ENCODE measurements at regions not wholly inside any gene's neighbourhood (a gene's known extent, or its start where the extent isn't known, plus 50 kb on each side); places are given as distances from the start of the nearest gene placed in this dataset.
"Not testable (repeated sequence)": the region's sequence is repeated elsewhere in the genome, so short reads cannot be mapped to it uniquely, and the experiment has no call there.

DNA sequence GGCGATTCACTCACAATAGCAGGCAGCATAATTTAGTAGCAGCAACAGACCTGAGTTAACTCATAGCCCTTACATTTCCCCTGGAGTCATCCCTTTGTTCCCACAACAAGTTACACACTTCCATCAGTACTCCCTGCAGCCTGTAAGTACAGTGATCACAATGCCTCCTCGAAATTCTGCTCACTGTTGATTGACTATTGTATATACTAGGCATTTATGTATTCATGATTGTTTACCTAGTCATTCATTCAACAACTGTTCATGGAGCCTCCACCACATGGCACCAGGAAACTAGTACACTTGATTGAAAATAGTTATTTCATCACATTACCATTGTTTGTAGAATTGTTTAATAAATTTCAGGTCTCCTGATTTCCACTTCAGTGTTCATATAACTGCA lies 71.4 kb upstream of the P3H2 start:
- DNase-seq (ENCODE audit: low read depth), result no peak

DNA sequence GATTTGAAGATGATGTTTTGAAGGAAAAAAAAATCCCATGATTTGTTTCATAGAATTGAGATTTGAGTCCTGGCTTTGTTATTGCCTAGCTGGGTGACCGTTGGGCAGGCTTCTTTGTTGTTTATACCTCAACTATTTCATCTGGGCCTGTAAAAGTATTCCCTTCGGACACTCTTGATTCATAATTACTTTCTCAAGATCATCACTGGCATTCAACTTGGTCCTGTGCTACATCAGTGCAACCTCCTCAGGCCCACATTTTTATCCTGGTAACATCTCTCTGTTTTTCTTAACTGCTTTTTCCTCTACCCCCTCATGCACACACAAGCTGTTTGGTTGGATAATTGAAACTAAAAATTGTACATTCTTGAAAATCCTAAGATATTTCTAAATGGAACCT lies 67.5 kb upstream of the P3H2 start:
- DNase-seq (ENCODE audit: low read depth), result no peak

DNA sequence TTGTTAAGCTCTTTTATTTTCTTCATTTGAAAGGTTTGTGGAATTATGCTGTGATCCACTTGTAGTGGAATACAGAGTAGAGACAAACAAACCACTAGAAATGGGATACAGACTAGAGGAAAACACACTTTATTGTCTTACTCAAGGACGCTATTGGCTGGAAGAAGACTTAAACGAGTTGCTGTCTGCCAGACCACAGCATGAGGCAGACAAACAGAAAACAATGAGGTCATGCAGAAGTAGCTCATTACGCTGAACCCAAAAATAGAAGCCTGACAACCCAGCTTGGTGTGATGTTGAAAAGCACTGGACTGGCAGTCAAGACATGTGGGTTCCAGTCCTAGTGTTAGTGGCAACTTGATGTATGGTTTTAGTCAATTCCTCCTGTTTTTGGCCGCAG lies 62.4 kb upstream of the P3H2 start:
- peak; percentile 97 for DNase-seq (ENCODE audit: low read depth)

DNA sequence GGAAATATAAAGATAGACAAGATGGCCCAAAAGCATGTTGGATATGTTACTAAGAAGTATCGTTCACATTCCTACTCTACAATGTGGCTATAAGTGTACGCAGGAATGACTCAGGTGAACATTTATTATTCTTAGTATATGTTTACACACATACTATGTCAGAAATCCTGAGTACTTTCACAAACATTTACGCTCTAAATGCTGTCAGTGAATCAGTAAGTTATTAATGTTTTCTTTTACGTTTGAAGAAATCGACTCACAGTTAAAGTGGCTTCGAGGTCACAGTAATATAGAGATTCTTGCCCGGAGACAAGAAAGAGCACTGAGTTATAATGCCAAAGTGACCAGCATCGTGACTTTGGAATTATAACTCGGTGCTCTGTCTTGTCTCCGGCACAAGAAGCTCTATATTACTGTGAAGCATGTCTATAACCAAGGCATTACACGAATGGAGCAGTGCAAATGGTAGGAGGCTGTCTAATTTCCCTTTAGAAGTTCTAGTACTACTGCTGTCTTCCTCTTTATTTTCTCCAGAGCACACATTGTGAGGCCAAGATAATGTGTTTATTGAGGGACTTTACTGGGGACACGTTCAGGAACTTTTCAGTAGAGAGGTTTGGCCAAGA lies 61.8 kb upstream of the P3H2 start:
- peak; percentile 51 for DNase-seq (ENCODE audit: low read depth)

DNA sequence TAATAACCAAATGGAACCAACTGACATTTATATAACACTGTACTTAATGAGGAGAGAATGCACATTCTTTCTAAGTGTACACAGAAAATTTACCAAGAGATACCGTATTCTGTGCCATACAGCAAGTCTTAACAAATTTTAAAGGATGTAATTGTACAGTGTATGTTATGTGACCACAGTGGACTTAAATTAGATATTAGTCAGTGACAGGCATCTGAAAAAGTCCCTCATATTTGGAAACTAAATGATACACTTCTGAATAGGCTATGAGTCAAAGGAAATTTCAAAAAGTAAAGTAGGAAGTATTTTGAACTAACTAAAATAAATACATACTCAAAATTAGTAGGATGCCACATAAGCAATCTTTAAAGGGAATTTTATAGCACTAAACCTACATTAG lies 59.6 kb upstream of the P3H2 start:
- DNase-seq (ENCODE audit: low read depth), result no peak

DNA sequence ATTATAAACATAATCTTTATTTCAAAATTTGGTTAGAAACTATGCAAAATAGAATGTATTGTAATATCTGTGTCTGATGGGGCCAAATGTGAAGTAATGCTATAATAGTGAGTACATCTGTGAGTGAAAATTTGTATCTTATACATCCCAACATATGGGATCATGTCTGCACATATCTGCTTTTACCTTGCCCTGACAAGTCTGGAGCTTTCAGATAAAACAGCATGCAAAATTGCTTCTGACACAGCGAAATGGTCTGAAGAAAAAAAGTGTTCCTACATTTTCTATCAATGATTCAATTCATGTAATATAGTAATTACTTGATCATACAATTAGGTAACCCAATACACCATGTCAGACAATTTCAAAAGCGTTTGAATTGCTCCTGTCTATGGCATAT lies 58.1 kb upstream of the P3H2 start:
- no peak for DNase-seq (ENCODE audit: low read depth)

DNA sequence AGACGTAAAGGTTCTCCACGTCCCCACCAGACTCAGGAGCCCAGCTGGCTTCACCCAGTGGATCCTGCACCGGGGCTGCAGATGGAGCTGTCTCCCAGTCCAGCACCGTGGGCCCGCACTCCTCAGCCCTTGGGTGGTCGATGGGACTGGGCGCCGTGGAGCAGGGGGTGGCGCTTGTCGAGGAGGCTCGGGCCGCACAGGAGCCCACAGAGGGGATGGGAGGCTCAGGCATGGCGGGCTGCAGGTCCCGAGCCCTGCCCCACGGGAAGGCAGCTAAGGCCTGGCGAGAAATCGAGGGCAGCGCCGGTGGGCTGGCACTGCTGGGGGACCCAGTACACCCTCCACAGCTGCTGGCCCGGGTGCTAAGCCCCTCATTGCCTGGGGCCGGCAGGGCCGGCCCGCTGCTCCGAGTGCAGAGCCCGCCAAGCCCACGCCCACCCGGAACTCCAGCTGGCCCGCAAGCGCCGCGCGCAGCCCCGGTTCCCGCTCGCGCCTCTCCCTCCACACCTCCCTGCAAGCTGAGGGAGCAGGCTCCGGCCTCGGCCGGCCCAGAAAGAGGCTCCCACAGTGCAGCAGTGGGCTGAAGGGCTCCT lies 56.3 kb upstream of the P3H2 start:
- DNase-seq (ENCODE audit: low read depth), result not testable (repeated sequence)

DNA sequence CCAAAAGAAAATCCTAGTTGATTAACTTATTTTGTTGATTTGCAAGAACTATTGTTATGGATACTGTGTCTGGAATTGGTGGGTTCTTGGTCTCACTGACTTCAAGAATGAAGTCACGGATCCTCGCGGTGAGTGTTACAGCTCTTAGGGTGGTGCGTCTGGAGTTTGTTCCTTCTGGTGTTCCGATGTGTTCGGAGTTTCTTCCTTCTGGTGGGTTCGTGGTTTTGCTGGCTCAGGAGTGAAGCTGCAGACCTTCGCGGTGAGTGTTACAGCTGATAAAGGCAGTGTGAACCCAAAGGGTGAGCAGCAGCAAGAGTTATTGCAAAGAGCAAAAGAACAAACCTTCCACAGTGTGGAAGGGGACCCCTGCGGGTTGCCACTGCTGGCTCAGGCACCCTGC lies 55.4 kb upstream of the P3H2 start:
- not testable (repeated sequence) for DNase-seq (ENCODE audit: low read depth)

DNA sequence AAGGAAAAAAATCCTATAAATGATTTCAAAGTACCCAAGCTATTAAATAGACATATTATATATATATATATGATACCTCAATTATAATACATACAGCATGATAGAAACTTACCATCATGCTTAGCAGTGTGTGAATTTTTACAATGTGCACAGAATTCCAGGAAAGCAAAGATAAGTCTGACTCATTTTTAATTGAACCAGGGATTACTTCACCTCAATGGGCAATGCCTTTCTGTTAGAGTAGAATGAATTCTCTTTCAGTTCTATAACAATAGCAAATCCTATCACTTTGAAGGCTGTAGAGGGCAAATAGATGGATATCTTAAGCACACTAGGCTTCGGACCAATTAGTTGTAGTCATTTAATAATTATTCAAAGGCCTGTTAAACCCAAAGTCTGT lies 54.8 kb upstream of the P3H2 start:
- no peak for DNase-seq (ENCODE audit: low read depth)

DNA sequence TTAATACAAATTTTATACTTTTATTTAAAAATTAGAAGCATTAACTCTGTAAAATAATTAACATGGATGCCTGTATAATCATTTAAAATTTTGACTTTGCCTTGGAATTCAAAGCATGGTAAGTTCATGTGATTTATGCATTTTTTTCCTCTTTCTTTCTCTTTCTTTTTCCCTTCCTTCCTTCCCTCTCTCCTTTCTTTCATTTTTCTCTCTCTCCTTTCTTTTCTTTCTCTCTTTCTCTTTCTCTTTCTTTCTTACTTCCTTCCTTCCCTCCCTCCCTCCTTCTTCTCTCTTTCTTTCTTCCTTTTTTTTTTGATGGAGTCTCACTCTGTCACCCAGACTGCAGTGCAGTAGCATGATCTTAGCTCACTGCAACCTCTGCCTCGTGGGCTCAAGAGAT lies 53.8 kb upstream of the P3H2 start:
- DNase-seq (ENCODE audit: low read depth), result no peak

DNA sequence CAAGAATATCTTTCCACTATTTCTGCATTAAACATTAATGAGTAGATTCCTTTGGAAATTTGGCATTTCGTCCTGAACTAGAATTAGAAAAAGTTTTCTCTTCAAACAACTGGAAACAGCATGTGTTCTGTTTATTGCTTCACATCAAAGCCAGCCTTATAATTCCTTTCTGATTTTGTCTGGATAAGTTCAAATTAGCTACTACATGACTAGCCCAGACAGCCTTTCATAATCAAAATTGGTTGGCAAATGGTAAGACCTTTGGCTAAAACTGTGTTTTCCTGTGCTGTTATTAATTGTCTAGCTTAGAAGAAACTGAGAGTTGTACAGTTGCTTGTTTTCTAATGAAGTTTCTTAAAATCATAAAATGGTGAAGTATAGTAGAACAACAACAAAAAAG lies 52.7 kb upstream of the P3H2 start:
- no peak for DNase-seq (ENCODE audit: low read depth)

DNA sequence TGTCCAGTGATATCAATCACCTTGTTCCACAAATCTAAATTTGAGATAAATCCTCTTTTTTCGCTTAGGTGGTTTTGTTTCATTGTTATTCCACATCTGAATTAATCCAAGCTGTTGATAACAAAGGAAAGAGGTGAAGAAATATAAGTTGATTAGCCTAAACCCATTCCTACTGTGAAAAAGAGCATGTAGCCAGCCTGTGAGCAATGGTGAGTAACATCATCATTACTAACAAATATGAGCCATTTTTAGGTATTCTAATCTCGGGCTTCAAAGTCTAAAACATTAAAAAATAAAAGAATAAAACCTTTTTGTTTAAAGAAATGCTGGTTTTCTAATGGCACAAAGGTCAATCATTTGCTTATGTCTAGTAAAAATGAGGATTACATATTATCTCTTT lies 52.1 kb upstream of the P3H2 start:
- DNase-seq (ENCODE audit: low read depth), result no peak
